ENCODE measurements at regions not wholly inside any gene's neighbourhood (a gene's known extent, or its start where the extent isn't known, plus 50 kb on each side); places are given as distances from the start of the nearest gene placed in this dataset.
"Not testable (repeated sequence)": the region's sequence is repeated elsewhere in the genome, so short reads cannot be mapped to it uniquely, and the experiment has no call there.

DNA sequence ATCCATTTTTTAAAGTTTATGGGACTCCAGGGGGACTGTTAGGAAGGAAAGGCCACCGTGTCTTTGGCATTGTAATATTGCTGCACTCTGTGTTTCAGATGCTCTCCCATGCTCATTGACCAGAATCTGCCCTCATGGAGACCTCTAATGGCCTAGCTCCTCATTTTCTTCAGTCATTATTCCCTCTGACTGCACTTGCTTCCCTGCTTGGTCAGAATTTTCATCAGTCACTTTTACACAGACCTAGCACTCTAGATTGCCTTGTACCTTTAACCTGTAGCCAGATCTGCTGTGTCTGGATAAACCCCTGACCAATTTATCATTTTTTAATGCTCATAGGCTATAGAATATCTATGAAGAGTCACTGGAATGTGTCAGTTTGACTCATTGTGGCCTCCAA lies 155.5 kb upstream of the NUDT12 start:
- TF ChIP-seq, protein P1, sequence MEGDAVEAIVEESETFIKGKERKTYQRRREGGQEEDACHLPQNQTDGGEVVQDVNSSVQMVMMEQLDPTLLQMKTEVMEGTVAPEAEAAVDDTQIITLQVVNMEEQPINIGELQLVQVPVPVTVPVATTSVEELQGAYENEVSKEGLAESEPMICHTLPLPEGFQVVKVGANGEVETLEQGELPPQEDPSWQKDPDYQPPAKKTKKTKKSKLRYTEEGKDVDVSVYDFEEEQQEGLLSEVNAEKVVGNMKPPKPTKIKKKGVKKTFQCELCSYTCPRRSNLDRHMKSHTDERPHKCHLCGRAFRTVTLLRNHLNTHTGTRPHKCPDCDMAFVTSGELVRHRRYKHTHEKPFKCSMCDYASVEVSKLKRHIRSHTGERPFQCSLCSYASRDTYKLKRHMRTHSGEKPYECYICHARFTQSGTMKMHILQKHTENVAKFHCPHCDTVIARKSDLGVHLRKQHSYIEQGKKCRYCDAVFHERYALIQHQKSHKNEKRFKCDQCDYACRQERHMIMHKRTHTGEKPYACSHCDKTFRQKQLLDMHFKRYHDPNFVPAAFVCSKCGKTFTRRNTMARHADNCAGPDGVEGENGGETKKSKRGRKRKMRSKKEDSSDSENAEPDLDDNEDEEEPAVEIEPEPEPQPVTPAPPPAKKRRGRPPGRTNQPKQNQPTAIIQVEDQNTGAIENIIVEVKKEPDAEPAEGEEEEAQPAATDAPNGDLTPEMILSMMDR (IDR thresholded peaks at IDR 0.05), result no peak
- no peak overlapping the region for H3K27ac ChIP-seq
- no peak for DNase-seq (ENCODE audit: low spot score)
- H3K4me3 ChIP-seq, result no peak overlapping the region

DNA sequence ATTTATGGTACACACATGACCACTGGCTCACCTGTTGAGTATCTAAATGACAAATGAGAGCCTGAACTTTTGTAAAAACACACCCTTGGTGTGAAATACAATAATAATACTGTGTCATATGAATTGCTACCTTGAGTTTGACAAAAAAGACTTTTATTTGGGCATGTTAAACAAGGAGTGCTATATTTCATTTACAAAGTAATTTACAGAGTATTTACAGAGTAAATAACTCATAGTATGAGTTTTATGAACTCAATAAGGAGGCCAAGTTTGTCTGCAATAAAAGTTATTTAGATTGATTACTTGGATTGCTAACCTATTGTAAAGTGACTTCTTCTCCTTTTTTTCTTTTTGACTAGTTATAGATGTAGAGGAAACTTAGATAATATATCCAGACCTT lies 146.0 kb upstream of the NUDT12 start:
- TF ChIP-seq, protein P1 (IDR thresholded peaks at IDR 0.05), result no peak
- no peak for DNase-seq (ENCODE audit: low spot score)
- Histone ChIP-seq H3K27ac (no peak overlapping the region), H3K4me3 (no peak overlapping the region)

DNA sequence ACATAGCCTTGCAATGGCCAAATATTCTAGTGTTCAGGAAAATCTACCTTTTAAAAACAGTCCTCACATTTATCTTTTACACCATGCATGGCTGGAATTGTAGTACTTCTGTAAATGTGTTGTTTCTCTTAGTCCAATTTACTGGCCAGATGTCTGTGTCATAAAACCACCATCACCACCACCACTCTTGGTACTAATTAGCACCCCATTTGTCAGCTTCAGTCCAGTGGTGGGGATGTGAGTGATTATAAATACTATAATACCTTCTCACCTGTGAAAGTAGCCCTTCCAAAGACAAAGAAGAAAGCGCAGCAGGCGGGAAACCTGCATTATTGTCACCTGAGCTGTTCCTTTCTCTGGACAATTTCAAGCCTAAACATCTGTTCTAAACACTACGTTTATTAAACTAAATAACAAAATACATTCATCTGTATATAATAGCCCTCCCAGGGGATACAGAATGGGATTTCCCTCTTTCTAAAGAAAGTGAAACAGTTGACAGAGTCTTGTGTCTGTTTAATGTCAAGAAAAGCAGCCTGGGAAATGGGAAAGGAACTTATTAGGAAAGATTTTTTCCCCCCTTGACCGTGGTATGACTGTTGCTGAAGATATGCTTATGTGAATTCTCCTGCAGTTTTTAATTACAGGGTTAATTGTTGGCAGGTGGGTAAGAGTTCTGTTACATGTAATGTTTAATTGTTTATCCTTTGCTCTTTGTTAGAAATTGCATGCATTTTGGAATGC lies 144.5 kb upstream of the NUDT12 start:
- Histone ChIP-seq H3K4me3 (no peak overlapping the region), H3K27ac (no peak overlapping the region)
- TF ChIP-seq, protein P1 (IDR thresholded peaks at IDR 0.05), result no peak
- DNase-seq (ENCODE audit: low spot score), result no peak

DNA sequence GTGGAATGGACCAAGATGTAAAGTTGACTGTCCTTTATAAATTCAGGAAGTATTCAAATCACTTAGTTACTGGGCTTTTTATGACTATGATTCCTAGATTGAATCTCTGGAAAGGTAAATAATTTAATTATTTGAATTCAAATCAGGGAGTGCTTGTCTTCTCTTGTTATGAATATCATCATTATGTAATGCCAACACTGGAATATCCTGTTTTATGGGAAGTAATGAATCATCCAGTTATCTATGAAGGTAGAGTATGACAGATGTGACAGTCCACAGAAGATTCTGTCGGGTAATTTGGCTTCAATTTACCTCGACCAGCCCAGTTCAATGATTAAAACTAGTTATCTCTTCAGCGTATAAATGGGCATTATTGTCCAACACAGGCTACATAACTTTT lies 141.0 kb upstream of the NUDT12 start:
- TF ChIP-seq, protein P1 (IDR thresholded peaks at IDR 0.05), result no peak
- no peak overlapping the region for H3K27ac ChIP-seq
- no peak for DNase-seq (ENCODE audit: low spot score)
- no peak overlapping the region for H3K4me3 ChIP-seq

DNA sequence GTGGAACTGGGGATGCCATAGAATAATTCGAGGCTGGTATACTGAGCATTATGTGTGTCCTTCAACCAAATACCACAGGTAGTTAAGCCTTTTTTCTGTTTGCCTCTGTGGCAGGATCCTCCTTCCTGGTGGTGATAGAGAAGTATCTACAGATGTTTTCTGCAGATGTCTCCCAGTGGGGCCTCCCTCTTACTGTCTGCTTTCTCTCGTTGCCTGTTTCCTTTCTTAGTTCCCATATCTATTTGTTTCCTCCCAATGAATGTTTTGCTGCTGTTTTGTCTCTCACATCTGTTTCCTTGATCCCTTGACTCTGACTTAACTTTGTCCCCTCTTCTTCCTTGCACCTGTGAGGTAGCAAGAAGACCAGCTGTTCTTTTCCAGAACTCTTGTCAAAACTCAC lies 130.9 kb upstream of the NUDT12 start:
- H3K4me3 ChIP-seq, result no peak overlapping the region
- TF ChIP-seq, protein P1 (IDR thresholded peaks at IDR 0.05), result no peak
- no peak for DNase-seq (ENCODE audit: low spot score)
- H3K27ac ChIP-seq, result no peak overlapping the region

DNA sequence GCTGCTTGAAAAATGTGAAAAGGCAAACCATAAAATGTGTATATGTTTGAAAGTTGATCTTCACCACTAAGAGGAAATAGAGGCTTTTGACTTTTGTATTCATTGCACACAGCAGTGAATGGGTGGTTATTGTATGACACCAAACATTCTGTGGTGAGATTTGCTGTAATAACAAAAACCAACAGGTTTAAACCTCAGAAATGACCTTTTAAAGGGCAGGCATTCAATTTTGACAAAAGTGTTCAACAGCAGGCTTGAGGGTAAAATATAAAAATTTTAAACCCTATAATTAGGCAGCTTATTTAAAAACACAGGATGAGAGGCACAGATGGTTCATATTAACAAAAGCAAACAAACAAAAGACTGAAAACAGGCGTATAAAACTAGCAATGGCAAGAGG lies 128.1 kb upstream of the NUDT12 start:
- no peak for DNase-seq (ENCODE audit: low spot score)
- no peak overlapping the region for H3K27ac ChIP-seq
- TF ChIP-seq, protein P1 (IDR thresholded peaks at IDR 0.05), result no peak
- H3K4me3 ChIP-seq, result no peak overlapping the region

DNA sequence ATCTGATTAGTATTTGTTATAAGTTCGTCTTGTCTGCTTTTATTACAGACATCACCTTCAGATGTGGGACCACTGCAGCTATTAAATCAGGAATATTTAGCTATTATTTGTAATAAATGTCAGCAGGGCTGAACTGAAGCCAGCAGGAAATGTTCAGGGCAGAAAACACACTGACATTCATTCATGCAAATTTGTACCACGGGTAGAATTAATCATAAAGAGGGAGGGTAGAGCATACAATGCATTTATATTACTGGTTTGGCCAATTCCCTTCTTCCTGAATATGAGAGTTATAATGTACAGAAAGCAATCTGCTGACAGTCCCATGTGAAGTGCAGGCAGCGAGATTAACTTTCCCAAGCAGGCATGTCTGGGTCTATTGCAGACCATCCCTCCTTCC lies 117.3 kb upstream of the NUDT12 start:
- H3K4me3 ChIP-seq, result no peak overlapping the region
- H3K27ac ChIP-seq, result no peak overlapping the region
- TF ChIP-seq, protein P1 (IDR thresholded peaks at IDR 0.05), result no peak
- DNase-seq (ENCODE audit: low spot score), result no peak

DNA sequence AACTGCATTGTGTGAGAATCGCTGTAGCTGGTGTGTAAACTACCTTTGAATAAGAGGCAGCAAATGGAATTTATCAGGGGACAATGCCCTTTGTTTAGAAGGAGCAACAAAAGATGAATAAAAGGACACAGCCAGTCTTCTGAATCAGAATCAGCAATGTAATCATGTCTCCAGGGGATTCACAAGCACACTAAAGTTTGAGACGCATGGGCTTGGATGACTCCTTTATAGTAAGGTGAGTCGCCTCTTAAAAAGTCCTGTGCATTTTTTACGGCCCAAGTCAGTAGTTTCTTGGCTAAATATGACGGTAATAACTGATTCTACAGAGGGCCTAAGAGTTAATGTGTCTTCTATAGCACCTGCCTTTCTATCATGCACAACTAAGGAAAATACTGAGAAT lies 113.6 kb upstream of the NUDT12 start:
- H3K27ac ChIP-seq; H3K4me3 ChIP-seq; DNase-seq (ENCODE audit: low spot score): not testable (repeated sequence)
